ENCODE measurements at regions not wholly inside any gene's neighbourhood (a gene's known extent, or its start where the extent isn't known, plus 50 kb on each side); places are given as distances from the start of the nearest gene placed in this dataset.

DNA sequence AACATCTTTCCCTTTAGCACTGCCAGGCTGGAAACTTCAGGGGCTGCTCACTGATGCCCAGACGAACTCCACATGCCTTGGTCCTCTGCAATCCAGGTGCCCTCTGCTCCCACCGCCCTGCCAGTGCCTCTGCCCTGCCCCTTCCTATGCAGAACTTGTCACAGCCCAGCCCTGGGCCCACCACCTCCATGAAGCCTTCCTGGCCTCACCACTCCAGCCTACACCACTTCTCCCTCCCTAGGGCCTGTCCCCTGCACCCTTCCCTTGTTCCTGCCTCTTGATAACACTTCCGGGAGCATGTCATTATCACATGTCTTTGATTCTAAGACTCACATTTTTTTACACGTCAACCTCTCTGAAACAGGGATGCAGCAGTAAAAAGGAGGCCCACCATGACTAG lies 627.2 kb downstream of the UQCRFS1 start:
- H3K36me3 ChIP-seq, result no peaks in the 10 kb centered on the region
- no peak overlapping the region for H3K4me3 ChIP-seq
- no peak overlapping the region for H3K27ac ChIP-seq
- H3K27me3 ChIP-seq, result no peaks in the 10 kb centered on the region
- TF ChIP-seq, protein P1, sequence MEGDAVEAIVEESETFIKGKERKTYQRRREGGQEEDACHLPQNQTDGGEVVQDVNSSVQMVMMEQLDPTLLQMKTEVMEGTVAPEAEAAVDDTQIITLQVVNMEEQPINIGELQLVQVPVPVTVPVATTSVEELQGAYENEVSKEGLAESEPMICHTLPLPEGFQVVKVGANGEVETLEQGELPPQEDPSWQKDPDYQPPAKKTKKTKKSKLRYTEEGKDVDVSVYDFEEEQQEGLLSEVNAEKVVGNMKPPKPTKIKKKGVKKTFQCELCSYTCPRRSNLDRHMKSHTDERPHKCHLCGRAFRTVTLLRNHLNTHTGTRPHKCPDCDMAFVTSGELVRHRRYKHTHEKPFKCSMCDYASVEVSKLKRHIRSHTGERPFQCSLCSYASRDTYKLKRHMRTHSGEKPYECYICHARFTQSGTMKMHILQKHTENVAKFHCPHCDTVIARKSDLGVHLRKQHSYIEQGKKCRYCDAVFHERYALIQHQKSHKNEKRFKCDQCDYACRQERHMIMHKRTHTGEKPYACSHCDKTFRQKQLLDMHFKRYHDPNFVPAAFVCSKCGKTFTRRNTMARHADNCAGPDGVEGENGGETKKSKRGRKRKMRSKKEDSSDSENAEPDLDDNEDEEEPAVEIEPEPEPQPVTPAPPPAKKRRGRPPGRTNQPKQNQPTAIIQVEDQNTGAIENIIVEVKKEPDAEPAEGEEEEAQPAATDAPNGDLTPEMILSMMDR (IDR thresholded peaks at IDR 0.05), result no peak
- no peaks in the 10 kb centered on the region for H3K4me1 ChIP-seq
- ATAC-seq (no peak), DNase-seq (no peak)
- H3K9me3 ChIP-seq, result no peaks in the 10 kb centered on the region
- intact Hi-C loops (cut with DNase I), result no loop called here

DNA sequence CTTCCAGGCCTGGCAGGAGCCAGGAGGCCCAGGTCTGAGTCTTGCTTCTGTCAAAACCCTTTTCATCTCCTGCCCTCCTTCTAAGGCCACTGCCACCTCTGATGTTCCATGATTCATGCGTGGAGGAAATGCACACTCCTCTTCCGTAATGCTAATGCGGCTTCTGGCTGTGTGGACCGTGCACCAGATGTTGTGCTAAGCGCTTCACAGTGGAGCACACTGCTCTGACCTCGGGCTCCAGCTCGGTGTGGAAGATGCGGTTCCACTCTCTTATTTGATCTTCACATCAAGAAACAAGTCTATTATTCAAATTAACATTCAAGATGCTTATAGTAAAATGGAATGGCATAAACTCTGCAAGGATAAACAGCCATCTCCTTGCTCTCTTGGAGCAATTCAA lies 629.2 kb downstream of the UQCRFS1 start:
- TF ChIP-seq, protein P1 (IDR thresholded peaks at IDR 0.05), result no peak
- Histone ChIP-seq H3K27ac (no peak overlapping the region), H3K36me3 (no peaks in the 10 kb centered on the region), H3K4me3 (no peak overlapping the region), H3K27me3 (no peaks in the 10 kb centered on the region), H3K4me1 (no peaks in the 10 kb centered on the region), H3K9me3 (no peaks in the 10 kb centered on the region)
- no peak for DNase-seq
- intact Hi-C loops (cut with DNase I), result no loop called here
- no peak for ATAC-seq

DNA sequence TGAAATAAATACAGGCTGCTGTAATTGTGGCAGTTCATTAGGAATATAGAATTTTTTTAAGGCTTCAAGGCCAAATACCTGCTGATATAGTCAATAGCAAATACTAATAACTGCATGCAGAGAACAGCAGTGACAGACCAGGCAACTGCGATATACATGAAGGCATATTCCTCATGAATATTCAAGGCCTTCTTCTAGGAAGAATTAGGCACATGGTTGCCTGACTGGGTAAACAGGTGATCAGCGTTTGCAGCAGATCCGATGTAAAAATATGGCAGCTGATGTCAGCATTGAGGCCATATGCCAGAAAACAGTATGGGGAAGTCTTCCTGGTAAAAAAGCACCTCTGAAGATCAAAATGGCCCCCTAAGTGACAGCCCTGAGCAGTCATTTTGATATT lies 629.7 kb downstream of the UQCRFS1 start:
- H3K9me3 ChIP-seq, result no peaks in the 10 kb centered on the region
- H3K36me3 ChIP-seq, result no peaks in the 10 kb centered on the region
- TF ChIP-seq, protein P1 (IDR thresholded peaks at IDR 0.05), result no peak
- no peak overlapping the region for H3K27ac ChIP-seq
- intact Hi-C loops (cut with DNase I), result no loop called here
- ATAC-seq (no peak), DNase-seq (no peak)
- no peaks in the 10 kb centered on the region for H3K27me3 ChIP-seq
- no peaks in the 10 kb centered on the region for H3K4me1 ChIP-seq
- no peak overlapping the region for H3K4me3 ChIP-seq

DNA sequence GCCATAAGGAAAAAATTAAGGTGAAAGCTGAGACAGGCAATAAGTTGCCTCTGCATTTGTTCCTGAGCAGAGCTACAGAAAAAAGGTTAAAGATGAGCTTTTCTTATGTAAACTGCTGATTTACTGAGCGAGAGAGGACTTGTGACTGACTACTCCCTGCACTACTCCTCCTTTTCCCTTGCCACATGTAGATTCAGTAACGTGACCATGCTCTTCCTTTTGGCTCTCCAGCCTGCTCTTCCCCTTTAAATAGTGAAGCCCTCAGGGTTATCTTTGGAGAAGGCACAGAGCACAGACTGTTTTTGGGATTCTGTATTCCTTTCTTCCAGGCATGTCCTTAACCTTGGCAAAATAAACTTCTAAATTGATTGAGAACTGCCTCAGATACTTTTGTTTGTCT lies 630.2 kb downstream of the UQCRFS1 start:
- H3K9me3 ChIP-seq, result no peaks in the 10 kb centered on the region
- no peaks in the 10 kb centered on the region for H3K27me3 ChIP-seq
- intact Hi-C loops (cut with DNase I), result no loop called here
- DNase-seq, result no peak
- TF ChIP-seq, protein P1 (IDR thresholded peaks at IDR 0.05), result no peak
- no peak overlapping the region for H3K4me3 ChIP-seq
- ATAC-seq, result no peak
- no peaks in the 10 kb centered on the region for H3K36me3 ChIP-seq
- no peaks in the 10 kb centered on the region for H3K4me1 ChIP-seq
- no peak overlapping the region for H3K27ac ChIP-seq

DNA sequence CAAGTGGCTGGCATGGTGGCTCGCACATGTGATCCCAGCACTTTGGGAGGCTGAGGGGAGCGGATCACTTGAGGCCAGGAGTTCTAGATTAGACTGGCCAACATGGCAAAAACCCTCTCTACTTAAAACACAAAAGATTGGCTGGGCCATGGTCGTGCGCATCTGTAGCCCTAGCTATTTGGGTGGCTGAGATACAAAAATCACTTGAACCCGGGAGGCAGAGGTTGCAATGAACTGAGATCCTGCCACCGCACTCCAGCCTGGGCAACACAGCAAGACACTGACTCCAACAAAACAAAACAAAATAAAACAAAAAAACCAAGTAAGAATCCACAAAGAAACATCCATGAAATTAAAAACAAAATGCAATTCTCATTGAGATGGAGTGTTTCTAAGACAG lies 630.6 kb downstream of the UQCRFS1 start:
- TF ChIP-seq, protein P1 (IDR thresholded peaks at IDR 0.05), result no peak
- intact Hi-C loops (cut with DNase I), result no loop called here
- DNase-seq (no peak), ATAC-seq (no peak)
- Histone ChIP-seq H3K27ac (no peak overlapping the region), H3K27me3 (no peaks in the 10 kb centered on the region), H3K36me3 (no peaks in the 10 kb centered on the region), H3K4me1 (no peaks in the 10 kb centered on the region), H3K4me3 (no peak overlapping the region), H3K9me3 (no peaks in the 10 kb centered on the region)

DNA sequence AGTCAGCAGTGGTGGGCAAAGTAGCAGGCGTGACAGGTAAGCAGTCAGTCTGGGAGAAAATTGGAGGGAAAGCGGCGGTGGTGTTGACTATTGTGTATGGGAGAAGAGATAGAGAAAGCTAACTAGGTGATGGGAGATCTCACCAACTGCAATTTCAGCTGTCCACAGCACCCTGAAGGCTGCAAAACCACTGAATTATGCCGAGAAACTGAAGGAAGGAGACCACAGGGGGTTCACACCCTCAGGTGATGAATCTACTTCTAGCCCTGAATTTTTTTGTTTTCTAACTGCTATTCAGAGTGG lies 631.5 kb downstream of the UQCRFS1 start:
- TF ChIP-seq, protein P1 (IDR thresholded peaks at IDR 0.05), result no peak
- Histone ChIP-seq H3K4me1 (no peaks in the 10 kb centered on the region), H3K4me3 (no peak overlapping the region), H3K27me3 (no peaks in the 10 kb centered on the region), H3K9me3 (no peaks in the 10 kb centered on the region), H3K36me3 (no peaks in the 10 kb centered on the region), H3K27ac (no peak overlapping the region)
- no peak for ATAC-seq
- no peak for DNase-seq
- intact Hi-C loops (cut with DNase I), result no loop called here

Data from upper lobe of right lung (tissue), 1 donor.